ENCODE measurements at regions not wholly inside any gene's neighbourhood (a gene's known extent, or its start where the extent isn't known, plus 50 kb on each side); places are given as distances from the start of the nearest gene placed in this dataset.

DNA sequence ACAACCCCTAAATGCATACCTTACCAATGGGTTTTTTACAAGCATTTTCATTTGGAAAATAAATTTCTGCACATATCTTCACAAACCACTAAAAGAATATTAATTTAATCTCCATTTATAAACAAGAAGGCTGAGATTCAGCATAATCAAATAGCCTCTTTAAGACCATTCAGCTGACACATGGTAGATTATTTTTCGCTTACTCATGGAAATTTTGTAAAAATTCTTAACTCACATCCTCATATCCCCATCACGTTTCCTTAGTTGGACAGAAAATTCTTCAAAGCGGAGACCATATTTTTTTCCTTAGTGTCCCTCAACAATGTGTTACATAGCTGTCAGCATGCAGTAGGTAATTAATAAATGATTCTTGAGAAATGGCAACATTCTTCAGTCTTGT, 439.6 kb upstream of the PTCHD4 start:
- TF ChIP-seq, protein P1, sequence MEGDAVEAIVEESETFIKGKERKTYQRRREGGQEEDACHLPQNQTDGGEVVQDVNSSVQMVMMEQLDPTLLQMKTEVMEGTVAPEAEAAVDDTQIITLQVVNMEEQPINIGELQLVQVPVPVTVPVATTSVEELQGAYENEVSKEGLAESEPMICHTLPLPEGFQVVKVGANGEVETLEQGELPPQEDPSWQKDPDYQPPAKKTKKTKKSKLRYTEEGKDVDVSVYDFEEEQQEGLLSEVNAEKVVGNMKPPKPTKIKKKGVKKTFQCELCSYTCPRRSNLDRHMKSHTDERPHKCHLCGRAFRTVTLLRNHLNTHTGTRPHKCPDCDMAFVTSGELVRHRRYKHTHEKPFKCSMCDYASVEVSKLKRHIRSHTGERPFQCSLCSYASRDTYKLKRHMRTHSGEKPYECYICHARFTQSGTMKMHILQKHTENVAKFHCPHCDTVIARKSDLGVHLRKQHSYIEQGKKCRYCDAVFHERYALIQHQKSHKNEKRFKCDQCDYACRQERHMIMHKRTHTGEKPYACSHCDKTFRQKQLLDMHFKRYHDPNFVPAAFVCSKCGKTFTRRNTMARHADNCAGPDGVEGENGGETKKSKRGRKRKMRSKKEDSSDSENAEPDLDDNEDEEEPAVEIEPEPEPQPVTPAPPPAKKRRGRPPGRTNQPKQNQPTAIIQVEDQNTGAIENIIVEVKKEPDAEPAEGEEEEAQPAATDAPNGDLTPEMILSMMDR (IDR thresholded peaks at IDR 0.05) = no peak
- TF ChIP-seq EP300 (IDR thresholded peaks at IDR 0.05) (no peak), POLR2AphosphoS5 (IDR thresholded peaks at IDR 0.05) (no peak), POLR2A (IDR thresholded peaks at IDR 0.05; ENCODE audit: low read depth) (no peak)

Data from esophagus muscularis mucosa (tissue), 4 donors.